D721Med (cell line): ENCODE measurements at regions not wholly inside any gene's neighbourhood (a gene's known extent, or its start where the extent isn't known, plus 50 kb on each side); places are given as distances from the start of the nearest gene placed in this dataset.
"Not testable (repeated sequence)": the region's sequence is repeated elsewhere in the genome, so short reads cannot be mapped to it uniquely, and the experiment has no call there.

Experiments used
- DNase-seq: peaks from one replicate; pipeline ENCODE4 v3.0.0; 2011; ENCODE audit warnings: low spot score; ENCODE audit not compliant: insufficient read length
- FAIRE-seq: peaks from 2 replicates; lab custom pipeline; 2011; peaks lifted over from hg19 to GRCh38; lab: Jason Lieb, UNC
- CTCF ChIP-seq: IDR thresholded peaks from 2 replicates; pipeline ENCODE4 v1.5.1; 2012; ENCODE audit warnings: mild to moderate bottlenecking, control low read depth; ENCODE audit not compliant: insufficient read depth; ENCODE audit errors: missing control alignments

- DNase-seq (no peak), FAIRE-seq (no peak)
- TF ChIP-seq CTCF: no peak
These were observed 128.5 kb downstream of the CHD9NB start for GRCh38 chr16:52924162-52924561.

GRCh38 chr16:52921104-52921503 lies 131.6 kb downstream of the CHD9NB start:
- TF ChIP-seq CTCF: no peak
- DNase-seq (no peak), FAIRE-seq (no peak)

DNA sequence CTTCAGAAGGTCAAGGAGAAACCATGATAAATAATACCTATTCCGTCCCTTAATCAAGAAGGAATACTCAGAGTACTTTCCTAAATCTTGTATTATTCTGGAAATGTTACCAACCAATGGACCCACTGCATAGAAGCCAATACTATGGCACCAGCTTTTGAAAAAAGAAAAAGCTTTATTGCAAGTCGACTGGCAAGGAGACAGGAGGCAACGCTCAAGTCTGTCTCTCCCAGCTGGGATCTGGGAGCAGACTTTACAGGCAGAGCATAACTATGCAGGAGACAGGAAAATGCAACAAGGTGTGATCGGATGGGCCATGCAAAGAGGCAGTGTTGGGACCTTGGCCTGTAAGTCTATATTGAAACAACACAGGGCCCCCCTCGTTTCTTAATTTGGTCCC lies 132.4 kb downstream of the CHD9NB start:
- FAIRE-seq: no peak
- TF ChIP-seq CTCF: no peak
- no peak for DNase-seq

DNA sequence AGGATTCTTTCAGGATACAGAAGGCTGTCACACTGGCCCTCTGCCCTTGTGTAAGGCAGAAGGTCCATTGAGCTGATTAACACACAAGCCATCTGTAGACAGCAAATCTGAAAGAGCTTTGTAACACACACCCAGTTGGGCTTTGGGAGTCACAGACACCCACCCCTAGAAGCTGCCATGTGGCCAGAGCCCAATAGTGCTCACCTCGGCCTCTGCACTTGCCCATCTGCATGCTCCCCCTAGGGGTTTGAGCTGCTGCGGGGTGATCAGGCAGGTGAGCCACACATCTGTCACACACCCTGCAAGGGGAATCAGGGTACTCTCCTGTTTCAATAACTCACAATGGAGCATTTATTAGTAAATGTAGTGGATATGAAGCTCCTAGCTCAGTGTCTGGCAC lies 138.3 kb downstream of the CHD9NB start:
- no peak for DNase-seq
- no peak for FAIRE-seq
- TF ChIP-seq CTCF: no peak

DNA sequence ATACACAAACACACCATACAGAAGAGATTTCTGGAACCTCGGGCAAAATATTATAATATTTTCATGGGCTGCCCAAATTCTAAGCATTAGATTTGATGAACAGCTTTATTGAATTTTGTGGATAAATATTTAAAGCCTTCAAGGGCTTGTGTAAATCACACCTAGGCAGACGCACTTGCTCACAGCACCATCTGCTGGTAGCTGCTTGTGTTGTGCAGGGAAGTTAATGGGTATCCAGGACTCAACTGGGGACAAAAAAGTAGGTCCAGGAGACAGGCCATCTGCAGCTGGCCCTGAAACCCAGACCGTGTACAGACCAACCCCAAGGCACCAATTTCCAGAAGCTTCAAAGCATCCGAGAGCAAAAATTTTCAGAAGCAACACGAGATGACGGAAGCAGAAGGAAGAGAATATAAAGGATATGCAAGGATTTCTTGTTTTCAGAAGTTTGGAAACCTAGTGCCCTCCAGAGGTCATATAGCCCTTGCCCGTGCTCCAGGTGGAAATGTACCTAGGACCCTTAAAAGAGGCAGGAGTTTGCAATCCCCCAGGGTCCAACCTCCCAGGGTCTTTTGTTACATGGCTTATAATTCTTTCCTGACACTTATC lies 140.0 kb downstream of the CHD9NB start:
- peak; percentile 90 for TF ChIP-seq CTCF
- DNase-seq (no peak), FAIRE-seq (no peak)

GRCh38 chr16:52908057-52908456 lies 144.6 kb downstream of the CHD9NB start:
- not testable (repeated sequence) for DNase-seq, FAIRE-seq

DNA sequence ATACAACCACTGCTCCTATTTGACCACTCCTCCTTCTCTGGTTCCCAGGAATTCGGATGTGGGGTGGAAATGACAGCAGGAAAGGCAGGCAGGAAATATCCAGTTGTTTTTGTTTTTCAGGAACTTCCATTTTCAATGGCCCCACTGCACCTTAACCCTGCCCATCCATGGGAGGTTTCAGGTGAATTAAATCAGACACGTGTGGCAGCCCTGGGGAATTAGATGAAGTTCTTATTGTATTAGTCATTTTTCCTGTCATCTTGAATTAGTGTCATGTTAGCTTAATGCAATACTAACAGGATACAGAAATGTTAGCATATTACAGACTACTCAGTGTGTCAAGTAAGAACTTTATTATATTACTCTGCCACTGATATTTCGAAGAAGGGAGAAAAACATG lies 146.4 kb downstream of the CHD9NB start:
- no peak for TF ChIP-seq CTCF
- FAIRE-seq (no peak), DNase-seq (no peak)
